ENCODE measurements at regions not wholly inside any gene's neighbourhood (a gene's known extent, or its start where the extent isn't known, plus 50 kb on each side); places are given as distances from the start of the nearest gene placed in this dataset.

DNA sequence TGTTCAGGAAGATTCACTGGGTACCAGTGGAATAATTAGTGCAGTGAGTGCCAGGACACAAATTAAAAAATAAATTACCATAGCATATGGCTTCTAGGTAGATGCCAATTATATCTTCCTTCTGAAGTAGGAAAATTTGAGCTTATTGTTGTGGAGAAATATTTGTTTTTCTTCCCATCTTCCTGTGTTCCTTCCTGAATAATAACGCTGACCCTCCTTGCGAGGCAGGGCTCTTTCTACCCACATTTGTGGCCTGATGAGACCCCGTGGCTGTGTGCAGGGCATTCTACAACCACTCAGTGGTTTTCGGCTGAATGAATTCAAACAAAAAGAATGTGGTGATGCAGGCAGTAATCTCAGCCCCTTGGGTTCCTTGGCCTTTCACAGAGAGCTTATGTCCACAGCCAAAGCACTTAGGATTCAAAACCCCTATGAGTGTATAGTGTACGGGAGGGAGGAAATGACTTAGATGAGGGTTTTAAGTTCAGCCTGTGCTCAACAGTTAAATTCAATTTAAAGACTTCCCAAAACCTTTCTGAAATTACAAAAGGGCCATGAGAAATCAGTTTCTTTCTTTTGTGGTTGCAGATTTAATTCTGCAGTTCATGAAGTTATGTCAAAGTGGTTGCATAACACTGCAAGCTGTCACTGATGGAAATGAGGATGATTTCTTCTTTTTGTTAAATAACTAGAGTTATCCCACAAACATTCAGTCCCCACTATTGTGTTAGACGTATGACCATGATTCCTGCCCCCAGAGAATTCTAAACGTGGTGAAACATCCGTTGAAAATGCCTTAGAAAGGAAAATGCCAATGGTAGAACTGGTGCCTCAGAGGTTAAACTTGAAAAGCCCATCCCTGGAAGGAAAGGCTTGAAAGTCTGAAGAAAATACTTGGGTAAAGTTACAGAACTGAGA, 255.3 kb downstream of the FZD1 start:
- no peak overlapping the region for H3K4me2 ChIP-seq (ENCODE audit: low read depth, low read length)
- CTCF ChIA-PET (ENCODE audit: low intra/inter-chr PET ratio, low total read pairs): no interaction called here
- H3K36me3 ChIP-seq (replicated peaks in 1 of 2; ENCODE audit: control insufficient read depth in 1 of 2, insufficient read depth in 2 of 2, low read length in 2 of 2): no peaks in the 10 kb centered on the region
- H2AFZ ChIP-seq (ENCODE audit: low read length): no peak overlapping the region
- H3K79me2 ChIP-seq (ENCODE audit: insufficient read depth, low read length): no peaks in the 10 kb centered on the region
- H4K20me1 ChIP-seq (ENCODE audit: insufficient read depth, low read length): no peaks in the 10 kb centered on the region
- DNase-seq (ENCODE audit: low spot score): no peak
- H3K27ac ChIP-seq (ENCODE audit: extremely low read length, insufficient read depth, low read length): no peak overlapping the region
- no peaks in the 10 kb centered on the region for H3K27me3 ChIP-seq (ENCODE audit: control insufficient read depth in 1 of 2, insufficient read depth in 2 of 2, low read length in 2 of 2)
- intact Hi-C loops (cut with micrococcal nuclease; ENCODE audit: unreplicated experiment) (no loop called here), in situ Hi-C loops (cut with HindIII; ENCODE audit: extremely low pct_ligation_motif_present, low pct_unique_long_range_greater_than_20kb) (no loop called here)
- no peak overlapping the region for H3K9ac ChIP-seq (ENCODE audit: insufficient read depth, low read depth, low read length)
- WGBS (ENCODE audit: low lambda C conversion rate): 7% methylated on average over 8 of the region's 8 CpGs
- H3K4me1 ChIP-seq (ENCODE audit: insufficient read depth, low read length): no peaks in the 10 kb centered on the region
- H3K4me3 ChIP-seq (replicated peaks in 1 of 3; ENCODE audit: insufficient read depth in 1 of 3, low read depth in 2 of 3, low read length in 3 of 3): no peak overlapping the region
- FAIRE-seq: no peak
- no peaks in the 10 kb centered on the region for H3K9me3 ChIP-seq (ENCODE audit: low read length)
- TF ChIP-seq ZSCAN20 (CRISPR knock-in tag; IDR thresholded peaks at IDR 0.05; ENCODE audit: borderline replicate concordance): no peak
- TF ChIP-seq, protein P1, sequence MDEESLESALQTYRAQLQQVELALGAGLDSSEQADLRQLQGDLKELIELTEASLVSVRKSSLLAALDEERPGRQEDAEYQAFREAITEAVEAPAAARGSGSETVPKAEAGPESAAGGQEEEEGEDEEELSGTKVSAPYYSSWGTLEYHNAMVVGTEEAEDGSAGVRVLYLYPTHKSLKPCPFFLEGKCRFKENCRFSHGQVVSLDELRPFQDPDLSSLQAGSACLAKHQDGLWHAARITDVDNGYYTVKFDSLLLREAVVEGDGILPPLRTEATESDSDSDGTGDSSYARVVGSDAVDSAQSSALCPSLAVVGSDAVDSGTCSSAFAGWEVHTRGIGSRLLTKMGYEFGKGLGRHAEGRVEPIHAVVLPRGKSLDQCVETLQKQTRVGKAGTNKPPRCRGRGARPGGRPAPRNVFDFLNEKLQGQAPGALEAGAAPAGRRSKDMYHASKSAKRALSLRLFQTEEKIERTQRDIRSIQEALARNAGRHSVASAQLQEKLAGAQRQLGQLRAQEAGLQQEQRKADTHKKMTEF (CRISPR knock-in tag; IDR thresholded peaks at IDR 0.05): no peak
- TF ChIP-seq NKX3-1 (CRISPR knock-in tag; IDR thresholded peaks at IDR 0.05): no peak
- TF ChIP-seq ZMYM2 (CRISPR knock-in tag; IDR thresholded peaks at IDR 0.05): no peak
- TF ChIP-seq ZZZ3 (CRISPR knock-in tag; IDR thresholded peaks at IDR 0.05; ENCODE audit: borderline replicate concordance): no peak
- TF ChIP-seq ZSCAN9 (CRISPR knock-in tag; IDR thresholded peaks at IDR 0.05; ENCODE audit: borderline replicate concordance): no peak
- TF ChIP-seq IKZF1 (IDR thresholded peaks at IDR 0.05): no peak
- no peak for TF ChIP-seq ARID4A (CRISPR knock-in tag; IDR thresholded peaks at IDR 0.05; ENCODE audit: borderline replicate concordance)
- TF ChIP-seq TFAP4 (IDR thresholded peaks at IDR 0.05; ENCODE audit: borderline replicate concordance, low read depth): no peak
- no peak for TF ChIP-seq HDAC2 (CRISPR knock-in tag; IDR thresholded peaks at IDR 0.05)
- no peak for TF ChIP-seq PCBP1 (IDR thresholded peaks at IDR 0.05; ENCODE audit: borderline replicate concordance, low read depth, low read length)
- TF ChIP-seq SMAD1 (CRISPR knock-in tag; IDR thresholded peaks at IDR 0.05; ENCODE audit: borderline replicate concordance, low read depth): no peak
- no peak for TF ChIP-seq ZNF160 (CRISPR knock-in tag; IDR thresholded peaks at IDR 0.05)
- no peak for TF ChIP-seq CENPT (CRISPR knock-in tag; IDR thresholded peaks at IDR 0.05; ENCODE audit: low read depth)
- no peak for TF ChIP-seq RORA (CRISPR knock-in tag; IDR thresholded peaks at IDR 0.05)
- no peak for TF ChIP-seq ZSCAN25 (CRISPR knock-in tag; IDR thresholded peaks at IDR 0.05)
- TF ChIP-seq SAP130 (CRISPR knock-in tag; IDR thresholded peaks at IDR 0.05; ENCODE audit: low read depth): no peak
- ATAC-seq: no peak
- no TSS peak for BruUV-seq (replicated peaks)
- POLR2A ChIA-PET: no interaction called here

Measured in HepG2 (cell line).